GM19438 (cell line): ENCODE measurements at regions not wholly inside any gene's neighbourhood (a gene's known extent, or its start where the extent isn't known, plus 50 kb on each side); places are given as distances from the start of the nearest gene placed in this dataset.
"Not testable (repeated sequence)": the region's sequence is repeated elsewhere in the genome, so short reads cannot be mapped to it uniquely, and the experiment has no call there.

Source experiments
- ATAC-seq: cut with Tn5 transposase; IDR thresholded peaks from one replicate; pipeline ENCODE4 v1.9.1; 2021; ENCODE audit warnings: low read depth; ENCODE audit not compliant: unreplicated experiment

DNA sequence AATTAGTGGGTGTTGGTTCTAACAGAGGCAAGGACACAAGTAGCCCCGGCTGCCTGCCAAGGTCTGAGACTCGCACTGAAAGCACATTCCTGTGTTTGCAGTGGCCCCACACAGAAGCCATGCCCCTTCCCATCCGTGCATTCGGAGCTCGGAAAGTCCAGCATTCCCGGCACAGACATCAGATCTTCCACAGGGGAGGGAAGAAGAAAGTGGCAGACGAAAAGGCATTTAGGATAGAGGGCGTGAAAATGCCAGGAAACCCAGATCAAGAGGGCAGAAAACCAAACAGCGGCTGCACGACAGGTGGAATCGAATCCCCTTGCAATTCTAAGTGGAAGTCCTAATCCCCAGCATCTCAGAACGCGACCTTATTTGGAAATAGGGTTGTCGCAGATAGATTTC, 105.5 kb upstream of the ASB18 start:
- ATAC-seq: no peak

DNA sequence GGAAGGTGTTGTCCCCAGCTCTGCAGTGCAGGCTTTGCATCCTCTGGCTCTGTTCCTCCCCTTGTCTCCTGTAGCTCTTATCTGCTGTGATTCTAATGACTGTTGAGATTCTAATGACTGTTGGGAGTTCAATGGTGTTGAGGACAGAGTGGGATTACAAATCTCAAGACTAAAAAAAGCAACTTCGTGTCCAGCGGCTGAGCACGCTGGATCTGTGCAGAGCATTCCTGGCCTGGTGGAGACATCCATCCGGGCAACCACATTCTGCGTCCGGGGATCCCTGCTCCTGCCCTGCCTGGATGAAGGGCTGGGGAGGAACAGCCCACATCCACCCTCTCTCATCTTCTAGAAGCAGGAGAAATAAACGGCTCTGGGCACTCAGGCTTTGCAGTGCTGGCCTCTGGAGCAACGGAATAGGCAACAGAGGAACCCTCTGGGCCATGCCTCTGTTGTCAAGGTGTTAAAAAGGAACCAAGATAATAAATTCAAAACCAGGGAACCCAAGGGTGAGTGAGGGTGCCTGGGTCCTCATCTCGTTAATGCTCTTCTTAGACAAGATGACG, 106.7 kb upstream of the ASB18 start:
- no peak for ATAC-seq

- ATAC-seq: no peak
Measured at GRCh38 chr2:236375973-236376476, 111.8 kb upstream of the ASB18 start.

DNA sequence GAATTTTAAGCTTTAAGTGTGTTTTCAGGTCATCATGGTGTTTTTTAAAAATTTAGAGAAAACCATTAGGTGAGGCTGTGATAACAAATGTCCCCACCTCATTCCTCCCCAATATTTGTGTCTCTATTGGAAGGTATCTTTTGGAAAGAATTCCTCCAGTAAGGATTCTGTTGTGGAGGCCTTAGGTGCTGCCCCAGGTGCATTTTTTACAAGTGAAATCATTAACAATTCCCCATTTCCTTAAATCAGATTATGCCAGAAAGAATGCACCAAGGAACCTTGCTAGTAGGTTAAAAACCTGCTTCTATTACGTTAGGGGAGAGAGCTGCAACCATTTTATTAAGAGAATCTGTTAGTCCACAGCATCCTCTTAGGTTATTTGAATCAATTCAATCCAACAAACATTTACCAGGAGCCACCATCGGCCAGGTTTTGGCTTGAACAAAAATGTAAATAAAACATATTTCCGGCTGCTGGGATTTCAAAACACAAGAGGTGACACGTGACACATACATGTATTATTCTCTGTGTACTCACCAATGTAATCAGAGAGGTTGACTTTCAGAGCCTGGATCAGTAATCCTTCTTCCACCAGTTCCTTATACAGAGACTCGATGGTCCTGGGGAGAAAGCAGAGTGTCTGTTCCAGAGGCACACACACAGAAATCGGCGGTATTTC, 112.5 kb upstream of the ASB18 start:
- no peak for ATAC-seq

DNA sequence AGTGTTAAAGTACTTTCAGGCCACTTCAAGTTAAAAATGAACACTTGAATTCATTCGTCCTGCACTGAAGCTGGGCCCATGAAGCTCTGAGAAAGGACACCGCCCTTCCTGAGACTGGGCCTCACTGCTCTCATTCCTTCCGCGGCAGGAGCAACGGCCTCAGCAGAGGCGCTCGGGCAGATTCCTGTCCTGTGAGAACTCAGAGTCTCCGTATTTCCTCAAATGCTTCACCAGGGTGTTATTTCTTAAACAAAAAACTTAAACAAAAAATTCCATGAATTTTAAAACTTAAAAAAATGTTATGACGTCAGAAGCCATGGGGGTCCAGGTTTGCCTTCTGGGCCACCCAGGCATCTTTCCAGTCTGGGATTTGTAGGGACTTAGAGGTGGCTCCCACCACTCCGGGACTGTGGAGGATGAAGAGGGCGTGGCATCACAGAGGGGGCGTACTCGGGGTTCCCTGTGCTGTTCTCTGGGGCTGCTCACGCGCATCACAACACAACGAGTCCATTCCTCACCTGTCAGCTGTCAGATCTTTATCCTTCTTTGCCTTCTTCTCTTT, 115.9 kb upstream of the ASB18 start:
- ATAC-seq: no peak

- ATAC-seq: not testable (repeated sequence)
Measured at GRCh38 chr2:236381253-236381652, 117.0 kb upstream of the ASB18 start.

GRCh38 chr2:236389284-236390216, 125.3 kb upstream of the ASB18 start:
- ATAC-seq: not testable (repeated sequence)

DNA sequence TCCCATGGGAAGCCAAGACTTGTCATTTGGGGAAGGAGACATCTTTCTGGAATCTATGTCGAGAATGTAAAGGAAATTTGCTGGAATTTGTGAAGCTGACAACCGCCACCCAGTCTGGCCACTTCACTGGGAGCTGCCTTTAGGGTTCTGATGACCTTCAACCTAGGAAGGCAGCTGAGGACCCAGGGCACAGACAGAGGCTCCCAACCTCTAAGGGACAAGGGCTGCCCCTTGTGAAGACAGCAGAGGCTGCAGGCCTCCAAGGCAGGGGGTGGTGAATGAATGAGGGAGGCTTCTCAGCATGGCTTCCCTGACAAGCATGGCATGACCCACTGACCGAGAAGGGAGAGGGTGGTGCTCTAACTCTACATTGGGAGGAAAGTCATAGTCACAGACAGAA, 128.9 kb upstream of the ASB18 start:
- ATAC-seq: no peak

DNA sequence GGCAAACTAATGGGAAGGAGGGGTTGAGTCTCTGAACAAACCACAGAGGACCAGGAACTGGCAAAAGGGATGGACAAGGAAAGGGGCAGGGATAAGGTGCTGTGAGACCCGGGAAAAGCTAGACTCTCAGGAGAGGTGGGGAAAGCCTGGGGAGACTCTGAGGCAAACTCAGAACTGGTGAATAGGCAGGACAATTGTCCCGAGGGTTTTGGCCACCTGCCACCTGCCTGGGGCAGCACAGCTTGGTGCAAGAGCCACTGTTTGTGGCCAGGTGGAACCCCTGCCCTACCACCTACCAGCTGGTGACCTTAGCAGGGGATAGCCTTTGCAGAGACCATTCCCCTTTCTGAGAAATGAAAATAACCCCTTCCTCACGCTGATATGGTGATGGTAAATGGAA, 129.4 kb upstream of the ASB18 start:
- no peak for ATAC-seq

- ATAC-seq: no peak
Measured at GRCh38 chr2:236394571-236394970, 130.4 kb upstream of the ASB18 start.

- ATAC-seq: no peak
Measured at GRCh38 chr2:236395067-236395466, 130.9 kb upstream of the ASB18 start.

DNA sequence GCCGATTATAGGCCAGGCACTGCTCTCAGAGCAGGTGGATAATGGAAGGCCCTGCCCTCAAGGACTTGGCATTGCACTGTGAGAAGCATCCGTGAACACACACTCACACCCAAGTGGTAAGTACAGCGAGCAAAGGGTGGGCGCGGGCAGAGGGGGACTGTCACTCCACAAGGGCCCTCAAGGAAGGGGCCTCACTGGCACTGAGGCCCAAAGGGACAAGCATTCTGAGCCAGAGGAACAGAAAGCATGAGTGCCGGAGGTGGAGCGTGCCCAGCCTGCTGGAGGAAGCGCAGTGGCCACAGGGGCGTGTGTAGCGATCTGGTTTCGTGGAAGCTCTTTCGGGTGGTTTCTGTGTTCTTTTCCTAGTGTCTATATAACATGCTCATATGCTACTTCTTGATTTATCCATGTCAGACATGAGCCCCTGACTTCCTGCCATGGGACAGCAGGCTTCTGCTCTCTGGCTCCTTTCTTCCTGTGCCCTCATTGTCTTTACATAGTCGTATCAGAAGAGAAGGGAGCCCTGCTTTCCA, 132.7 kb upstream of the ASB18 start:
- ATAC-seq: no peak

DNA sequence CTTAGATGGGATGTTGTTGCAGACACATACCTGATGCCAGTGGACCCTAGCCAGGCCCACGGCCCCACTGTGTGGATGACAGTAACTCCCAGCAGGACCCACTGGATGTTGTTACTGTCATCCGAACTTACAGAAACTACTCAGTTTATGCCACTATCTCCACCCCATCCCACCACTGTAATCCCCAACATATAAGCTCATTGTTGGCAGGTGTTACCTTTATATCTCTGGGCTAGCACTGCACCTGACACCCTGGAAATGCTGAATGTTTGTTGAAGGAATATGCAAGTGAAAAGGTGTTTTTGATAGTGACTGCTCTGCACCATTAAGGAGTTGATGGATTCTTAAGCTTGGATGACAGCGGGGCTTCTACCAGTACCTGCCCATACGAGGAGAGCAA, 133.5 kb upstream of the ASB18 start:
- no peak for ATAC-seq

DNA sequence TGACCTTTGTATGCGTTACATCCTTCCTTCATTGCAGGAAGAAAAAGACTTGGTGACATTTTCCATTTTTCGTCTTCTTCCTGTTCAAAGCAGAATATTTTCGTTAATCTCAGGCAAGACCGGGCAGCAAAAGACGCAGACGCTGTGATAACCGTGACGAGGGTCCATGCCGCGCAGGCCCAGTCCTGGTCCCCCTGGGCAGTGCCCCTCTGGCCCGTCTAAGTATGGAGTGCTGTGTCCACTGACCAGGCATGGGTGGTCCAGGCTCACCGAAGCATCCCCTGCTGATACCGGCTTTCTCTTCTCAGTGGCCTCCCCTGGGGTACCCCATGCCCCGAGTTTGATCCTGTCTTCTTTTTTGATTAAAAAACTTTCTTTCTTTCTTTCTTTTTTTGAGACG, 135.2 kb upstream of the ASB18 start:
- no peak for ATAC-seq

GRCh38 chr2:236400046-236400574, 135.9 kb upstream of the ASB18 start:
- ATAC-seq: no peak

GRCh38 chr2:236400594-236401360, 136.6 kb upstream of the ASB18 start:
- no peak for ATAC-seq

- ATAC-seq: no peak
Measured at GRCh38 chr2:236402033-236402790, 138.0 kb upstream of the ASB18 start.

DNA sequence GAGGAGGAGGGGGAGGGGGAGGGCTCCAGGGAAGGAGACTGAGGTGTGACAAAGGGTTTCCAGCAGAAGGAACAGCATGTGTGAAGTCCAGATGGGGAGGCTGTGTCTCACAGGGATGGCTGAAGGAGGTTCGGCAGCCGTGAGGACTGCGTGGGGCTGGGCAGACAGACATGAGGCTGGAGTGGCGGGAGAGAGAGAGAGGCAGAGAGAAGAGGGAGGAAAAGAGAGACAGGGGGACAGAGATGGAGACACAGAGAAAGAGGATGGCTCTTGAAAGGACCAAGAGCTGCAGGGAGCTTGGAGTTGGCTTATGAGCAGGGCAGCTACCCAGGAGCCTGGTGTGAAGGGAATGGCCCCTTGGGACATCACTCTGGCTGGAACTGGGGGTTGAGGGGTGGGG, 138.9 kb upstream of the ASB18 start:
- ATAC-seq: no peak

DNA sequence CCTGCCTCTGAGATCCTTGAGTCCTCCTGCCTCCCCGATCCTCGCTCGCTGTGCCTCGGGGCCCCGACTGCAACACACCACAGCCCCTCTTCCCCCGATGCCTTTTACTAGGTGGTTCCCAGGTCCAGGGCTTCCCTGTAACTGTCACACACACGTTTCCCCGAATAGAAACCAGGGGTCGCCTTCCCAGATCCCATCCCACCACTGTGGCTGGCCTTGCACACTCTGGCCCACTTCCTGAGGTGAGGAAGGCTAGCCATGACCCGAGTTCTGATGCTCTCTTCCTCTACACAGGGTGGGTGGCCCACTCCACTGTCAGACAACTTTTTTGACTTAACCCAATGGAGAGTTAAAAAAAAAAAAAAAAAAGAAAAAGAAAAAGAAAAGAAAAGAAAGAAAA, 139.6 kb upstream of the ASB18 start:
- ATAC-seq: no peak
